ENCODE measurements at regions not wholly inside any gene's neighbourhood (a gene's known extent, or its start where the extent isn't known, plus 50 kb on each side); places are given as distances from the start of the nearest gene placed in this dataset.

DNA sequence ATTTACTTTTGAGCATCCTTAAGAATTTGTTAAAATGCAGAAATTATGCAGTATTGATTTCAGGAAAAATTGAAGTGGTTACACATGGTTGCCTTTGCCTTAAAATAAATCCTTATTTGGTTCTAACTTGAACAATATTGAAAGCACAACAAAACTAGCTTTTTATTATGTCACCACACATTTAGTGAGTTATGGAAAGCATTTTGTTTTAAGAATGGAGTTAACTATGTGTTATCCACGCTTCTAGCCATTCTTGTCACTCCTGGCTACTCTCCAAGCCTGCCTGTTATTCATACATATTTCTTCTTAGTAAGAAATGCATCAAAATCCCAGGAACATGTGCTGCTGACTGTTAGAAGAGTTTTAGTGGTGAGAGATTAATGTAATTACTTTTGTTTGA is 73.9 kb downstream of the FAT4 start:
- Histone ChIP-seq H3K9ac (ENCODE audit: insufficient read length, low read depth) (no peak overlapping the region), H3K36me3 (ENCODE audit: insufficient read depth, insufficient read length, low read length) (no peaks in the 10 kb centered on the region), H3K9me3 (ENCODE audit: insufficient read depth, low read length) (no peaks in the 10 kb centered on the region), H3K4me1 (ENCODE audit: insufficient read depth, insufficient read length) (no peaks in the 10 kb centered on the region), H3K27me3 (ENCODE audit: insufficient read depth, insufficient read length) (no peaks in the 10 kb centered on the region), H3K4me3 (ENCODE audit: insufficient read length, low read depth) (no peak overlapping the region)
- DNase-seq (ENCODE audit: low read depth, low spot score): no peak
- TF ChIP-seq SUZ12 (IDR thresholded peaks at IDR 0.05; ENCODE audit: extremely low read depth, insufficient read depth, insufficient read length) (no peak), YY1 (IDR thresholded peaks at IDR 0.05; ENCODE audit: insufficient read depth, insufficient read length) (no peak), ZNF274 (IDR thresholded peaks at IDR 0.05; ENCODE audit: low read depth, low read length) (no peak)

DNA sequence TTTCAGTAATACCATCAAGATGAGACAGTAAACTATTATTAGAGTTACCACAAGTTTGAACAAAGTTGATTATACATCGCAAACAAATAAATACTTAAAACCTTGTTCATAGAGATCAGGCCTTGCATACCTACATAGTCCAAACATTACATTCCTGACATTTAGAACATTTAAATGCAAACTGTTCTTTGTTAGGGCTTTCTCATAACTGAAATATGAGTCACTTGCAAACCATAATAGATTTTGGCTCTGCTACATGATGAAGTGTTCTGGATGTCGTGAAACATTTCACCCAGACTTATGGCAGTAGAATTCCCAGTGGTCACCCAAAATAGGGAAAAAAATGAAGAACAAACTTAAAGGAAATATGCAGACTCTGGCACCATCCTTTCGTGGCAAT is 75.0 kb downstream of the FAT4 start:
- no peaks in the 10 kb centered on the region for H3K27me3 ChIP-seq (ENCODE audit: insufficient read depth, insufficient read length)
- no peaks in the 10 kb centered on the region for H3K9me3 ChIP-seq (ENCODE audit: insufficient read depth, low read length)
- no peaks in the 10 kb centered on the region for H3K36me3 ChIP-seq (ENCODE audit: insufficient read depth, insufficient read length, low read length)
- TF ChIP-seq ZNF274 (IDR thresholded peaks at IDR 0.05; ENCODE audit: low read depth, low read length): no peak
- TF ChIP-seq YY1 (IDR thresholded peaks at IDR 0.05; ENCODE audit: insufficient read depth, insufficient read length): no peak
- no peak for TF ChIP-seq SUZ12 (IDR thresholded peaks at IDR 0.05; ENCODE audit: extremely low read depth, insufficient read depth, insufficient read length)
- no peak overlapping the region for H3K9ac ChIP-seq (ENCODE audit: insufficient read length, low read depth)
- no peak overlapping the region for H3K4me3 ChIP-seq (ENCODE audit: insufficient read length, low read depth)
- no peaks in the 10 kb centered on the region for H3K4me1 ChIP-seq (ENCODE audit: insufficient read depth, insufficient read length)
- no peak for DNase-seq (ENCODE audit: low read depth, low spot score)

DNA sequence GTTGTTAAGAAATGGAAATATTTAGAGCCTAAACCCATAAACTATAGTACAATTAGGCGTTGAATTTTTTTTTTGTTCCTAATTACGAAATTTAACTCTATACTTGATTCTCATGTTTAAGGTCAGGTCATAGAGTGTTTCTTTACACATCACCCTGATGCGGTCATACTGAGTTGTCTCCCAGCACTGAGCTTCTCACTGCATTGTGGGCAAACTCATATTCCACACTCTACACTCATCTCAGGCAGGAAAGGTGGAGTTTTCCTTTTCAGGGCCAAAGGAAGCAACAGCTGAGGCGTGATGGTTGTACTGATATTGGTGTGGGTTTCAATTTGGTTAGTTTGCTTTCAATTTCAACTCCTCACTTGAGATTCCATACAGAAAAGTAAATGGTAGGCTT is 75.4 kb downstream of the FAT4 start:
- no peak overlapping the region for H3K9ac ChIP-seq (ENCODE audit: insufficient read length, low read depth)
- H3K36me3 ChIP-seq (ENCODE audit: insufficient read depth, insufficient read length, low read length): no peaks in the 10 kb centered on the region
- no peak for DNase-seq (ENCODE audit: low read depth, low spot score)
- no peaks in the 10 kb centered on the region for H3K9me3 ChIP-seq (ENCODE audit: insufficient read depth, low read length)
- no peak overlapping the region for H3K4me3 ChIP-seq (ENCODE audit: insufficient read length, low read depth)
- H3K27me3 ChIP-seq (ENCODE audit: insufficient read depth, insufficient read length): no peaks in the 10 kb centered on the region
- no peaks in the 10 kb centered on the region for H3K4me1 ChIP-seq (ENCODE audit: insufficient read depth, insufficient read length)
- no peak for TF ChIP-seq YY1 (IDR thresholded peaks at IDR 0.05; ENCODE audit: insufficient read depth, insufficient read length)
- no peak for TF ChIP-seq SUZ12 (IDR thresholded peaks at IDR 0.05; ENCODE audit: extremely low read depth, insufficient read depth, insufficient read length)
- TF ChIP-seq ZNF274 (IDR thresholded peaks at IDR 0.05; ENCODE audit: low read depth, low read length): no peak

- H3K9me3 ChIP-seq (ENCODE audit: insufficient read depth, low read length): no peaks in the 10 kb centered on the region
- no peaks in the 10 kb centered on the region for H3K27me3 ChIP-seq (ENCODE audit: insufficient read depth, insufficient read length)
- TF ChIP-seq ZNF274 (IDR thresholded peaks at IDR 0.05; ENCODE audit: low read depth, low read length): no peak
- TF ChIP-seq SUZ12 (IDR thresholded peaks at IDR 0.05; ENCODE audit: extremely low read depth, insufficient read depth, insufficient read length): no peak
- TF ChIP-seq YY1 (IDR thresholded peaks at IDR 0.05; ENCODE audit: insufficient read depth, insufficient read length): no peak
- no peaks in the 10 kb centered on the region for H3K4me1 ChIP-seq (ENCODE audit: insufficient read depth, insufficient read length)
- no peak overlapping the region for H3K4me3 ChIP-seq (ENCODE audit: insufficient read length, low read depth)
- no peaks in the 10 kb centered on the region for H3K36me3 ChIP-seq (ENCODE audit: insufficient read depth, insufficient read length, low read length)
- DNase-seq (ENCODE audit: low read depth, low spot score): no peak
- no peak overlapping the region for H3K9ac ChIP-seq (ENCODE audit: insufficient read length, low read depth)
Measured at GRCh38 chr4:125390727-125391126, 76.0 kb downstream of the FAT4 start.

GRCh38 chr4:125392694-125393093 is 77.9 kb downstream of the FAT4 start:
- H3K4me3 ChIP-seq (ENCODE audit: insufficient read length, low read depth): no peak overlapping the region
- TF ChIP-seq YY1 (IDR thresholded peaks at IDR 0.05; ENCODE audit: insufficient read depth, insufficient read length) (no peak), SUZ12 (IDR thresholded peaks at IDR 0.05; ENCODE audit: extremely low read depth, insufficient read depth, insufficient read length) (no peak), ZNF274 (IDR thresholded peaks at IDR 0.05; ENCODE audit: low read depth, low read length) (no peak)
- no peak for DNase-seq (ENCODE audit: low read depth, low spot score)

DNA sequence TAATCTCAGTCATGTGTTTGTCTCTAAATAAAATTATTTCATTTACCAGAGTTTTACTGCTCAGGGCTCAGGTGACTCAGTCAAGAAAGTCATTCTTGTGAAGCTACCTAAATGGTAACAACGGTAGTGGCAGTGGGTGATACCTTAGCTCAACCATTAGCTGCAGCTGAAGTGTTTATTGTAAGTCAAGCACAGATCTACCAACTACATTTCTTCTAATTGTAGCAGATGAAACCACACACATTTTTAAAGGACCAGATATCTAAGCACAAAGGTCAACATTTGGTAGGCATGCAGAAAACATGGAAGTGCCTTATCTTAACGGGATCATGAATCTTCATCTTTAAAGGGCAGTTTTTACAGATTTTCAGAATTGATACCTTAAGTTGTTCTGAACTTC is 79.1 kb downstream of the FAT4 start:
- no peak for TF ChIP-seq SUZ12 (IDR thresholded peaks at IDR 0.05; ENCODE audit: extremely low read depth, insufficient read depth, insufficient read length)
- no peak for TF ChIP-seq ZNF274 (IDR thresholded peaks at IDR 0.05; ENCODE audit: low read depth, low read length)
- no peak for TF ChIP-seq YY1 (IDR thresholded peaks at IDR 0.05; ENCODE audit: insufficient read depth, insufficient read length)
- DNase-seq (ENCODE audit: low read depth, low spot score): no peak

More at GRCh38 chr4:125392694-125393093, 77.9 kb downstream of the FAT4 start:
- Histone ChIP-seq H3K36me3 (ENCODE audit: insufficient read depth, insufficient read length, low read length) (no peaks in the 10 kb centered on the region), H3K27me3 (ENCODE audit: insufficient read depth, insufficient read length) (no peaks in the 10 kb centered on the region), H3K9me3 (ENCODE audit: insufficient read depth, low read length) (no peaks in the 10 kb centered on the region), H3K9ac (ENCODE audit: insufficient read length, low read depth) (no peak overlapping the region), H3K4me1 (ENCODE audit: insufficient read depth, insufficient read length) (no peaks in the 10 kb centered on the region)

DNA sequence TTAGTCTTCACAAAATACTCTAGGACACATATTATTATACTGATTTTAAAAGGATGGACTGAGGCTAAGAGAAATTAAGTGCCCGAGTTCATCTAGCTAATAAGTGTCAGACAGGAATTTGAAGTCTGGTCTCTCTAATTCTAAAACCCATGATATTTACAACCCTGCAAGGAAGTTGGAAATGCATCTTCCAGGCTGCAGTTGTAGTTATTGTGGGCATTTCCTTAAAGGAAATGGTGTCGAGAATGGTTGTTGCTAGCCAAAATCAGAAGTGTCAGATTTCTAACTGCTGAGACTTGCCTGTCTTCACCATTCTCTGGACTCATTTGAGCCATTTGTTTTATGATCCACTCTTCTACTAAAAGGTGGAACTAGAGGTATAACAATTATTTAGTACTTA is 82.5 kb downstream of the FAT4 start:
- Histone ChIP-seq H3K4me1 (ENCODE audit: insufficient read depth, insufficient read length) (no peaks in the 10 kb centered on the region), H3K9me3 (ENCODE audit: insufficient read depth, low read length) (no peaks in the 10 kb centered on the region), H3K9ac (ENCODE audit: insufficient read length, low read depth) (no peak overlapping the region), H3K4me3 (ENCODE audit: insufficient read length, low read depth) (no peak overlapping the region), H3K27me3 (ENCODE audit: insufficient read depth, insufficient read length) (no peaks in the 10 kb centered on the region), H3K36me3 (ENCODE audit: insufficient read depth, insufficient read length, low read length) (no peaks in the 10 kb centered on the region)
- no peak for DNase-seq (ENCODE audit: low read depth, low spot score)
- TF ChIP-seq SUZ12 (IDR thresholded peaks at IDR 0.05; ENCODE audit: extremely low read depth, insufficient read depth, insufficient read length) (no peak), ZNF274 (IDR thresholded peaks at IDR 0.05; ENCODE audit: low read depth, low read length) (no peak), YY1 (IDR thresholded peaks at IDR 0.05; ENCODE audit: insufficient read depth, insufficient read length) (no peak)

More for the DNA sequence above, 79.1 kb downstream of the FAT4 start:
- H3K4me3 ChIP-seq (ENCODE audit: insufficient read length, low read depth): no peak overlapping the region
- no peaks in the 10 kb centered on the region for H3K36me3 ChIP-seq (ENCODE audit: insufficient read depth, insufficient read length, low read length)
- no peaks in the 10 kb centered on the region for H3K9me3 ChIP-seq (ENCODE audit: insufficient read depth, low read length)
- H3K4me1 ChIP-seq (ENCODE audit: insufficient read depth, insufficient read length): no peaks in the 10 kb centered on the region
- H3K27me3 ChIP-seq (ENCODE audit: insufficient read depth, insufficient read length): no peaks in the 10 kb centered on the region
- H3K9ac ChIP-seq (ENCODE audit: insufficient read length, low read depth): no peak overlapping the region
